ENCODE measurements at regions not wholly inside any gene's neighbourhood (a gene's known extent, or its start where the extent isn't known, plus 50 kb on each side); places are given as distances from the start of the nearest gene placed in this dataset.
"Not testable (repeated sequence)": the region's sequence is repeated elsewhere in the genome, so short reads cannot be mapped to it uniquely, and the experiment has no call there.

- DNase-seq = not testable (repeated sequence)
These were observed 250.9 kb upstream of the B3GALT2 start for GRCh38 chr1:193437333-193437732.

GRCh38 chr1:193435781-193436180, 249.4 kb upstream of the B3GALT2 start:
- DNase-seq = no peak

DNA sequence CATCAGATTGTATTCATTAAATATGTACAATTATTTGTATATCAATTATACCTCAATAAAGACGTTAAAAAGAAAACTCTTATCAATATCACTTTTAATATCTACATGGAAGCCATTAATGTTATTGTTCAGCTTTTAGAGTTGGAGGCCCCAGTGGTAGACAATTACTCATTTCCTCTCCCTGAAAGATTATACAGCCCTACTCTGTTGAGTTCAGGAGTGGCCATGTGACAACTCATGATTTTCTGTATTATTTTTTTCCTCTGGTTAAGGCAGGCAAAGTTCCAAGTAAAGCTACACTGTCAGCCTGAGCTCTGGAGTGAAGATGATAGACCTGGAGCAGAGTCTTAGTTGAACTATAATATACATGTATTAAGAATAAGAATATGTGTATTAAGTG, 247.9 kb upstream of the B3GALT2 start:
- DNase-seq = no peak

GRCh38 chr1:193433599-193433998, 247.2 kb upstream of the B3GALT2 start:
- DNase-seq = no peak

DNA sequence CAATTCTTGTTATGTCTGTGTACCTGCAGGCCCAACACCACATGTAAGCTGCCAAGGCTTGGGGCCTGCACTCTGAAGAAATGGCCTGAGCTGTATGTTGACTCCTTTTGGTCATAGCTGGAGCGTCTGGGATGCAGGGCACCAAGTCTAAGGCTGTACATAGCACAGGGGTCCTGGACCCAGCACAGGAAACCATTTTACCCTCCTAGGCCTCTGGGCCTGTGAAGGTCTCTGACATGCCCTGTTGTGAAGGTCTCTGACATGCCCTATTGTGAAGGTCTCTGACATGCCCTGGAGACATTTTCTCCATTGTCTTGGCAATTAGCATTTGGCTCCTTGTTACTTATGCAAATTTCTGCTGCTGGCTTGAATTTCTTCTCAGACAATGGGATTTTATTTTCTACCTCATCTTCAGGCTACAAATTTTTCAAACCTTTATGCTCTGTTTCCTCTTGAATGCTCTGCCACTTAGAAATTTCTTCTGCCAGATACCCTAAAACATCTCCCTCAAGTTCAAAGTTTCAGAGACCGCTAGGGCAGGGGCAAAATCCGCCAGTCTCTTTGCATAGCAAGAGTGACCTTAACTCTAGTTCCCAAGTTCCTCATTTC, 246.7 kb upstream of the B3GALT2 start:
- no peak for DNase-seq

- DNase-seq = no peak
These were observed 245.0 kb upstream of the B3GALT2 start for GRCh38 chr1:193431265-193431977.

GRCh38 chr1:193427524-193427923, 241.1 kb upstream of the B3GALT2 start:
- no peak for DNase-seq

- DNase-seq = no peak
These were observed 239.6 kb upstream of the B3GALT2 start for GRCh38 chr1:193426061-193426460.

DNA sequence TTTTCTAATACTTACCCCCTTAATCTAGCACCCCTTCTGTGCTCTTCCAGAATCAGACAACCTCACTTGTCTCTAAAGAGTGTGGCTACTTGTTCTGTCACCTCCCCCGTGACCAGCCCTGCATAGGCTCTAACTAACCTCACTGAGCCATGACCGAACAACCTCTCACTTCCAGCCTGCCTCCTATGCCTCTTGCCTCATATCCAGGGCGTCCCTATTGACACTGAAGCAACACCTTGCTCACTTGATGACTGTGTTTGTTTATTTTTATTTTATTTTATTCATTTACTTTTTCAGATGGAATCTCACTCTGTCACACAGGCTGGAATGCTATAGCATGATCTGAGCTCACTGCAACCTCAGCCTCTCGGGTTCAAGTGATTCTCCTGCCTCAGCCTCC, 235.1 kb upstream of the B3GALT2 start:
- no peak for DNase-seq

DNA sequence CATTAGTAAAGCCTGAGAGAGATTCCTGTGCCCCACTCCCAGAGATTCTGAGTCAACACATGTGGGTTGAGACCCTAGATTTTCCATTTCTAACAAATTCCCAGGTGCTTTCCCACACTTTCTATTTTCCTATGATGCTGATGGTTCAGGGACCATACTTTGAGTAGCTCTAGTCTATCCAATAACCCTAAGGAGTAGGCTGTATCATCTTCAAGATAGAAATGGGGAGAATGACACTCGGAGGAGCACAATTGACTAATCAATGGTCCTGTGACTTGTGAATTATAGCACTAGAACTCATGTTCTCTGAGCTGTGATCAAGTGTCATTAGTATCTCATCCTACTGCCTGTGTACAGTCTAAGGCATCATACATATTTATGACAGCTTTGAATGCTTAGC, 232.9 kb upstream of the B3GALT2 start:
- no peak for DNase-seq

- DNase-seq = no peak
These were observed 232.3 kb upstream of the B3GALT2 start for GRCh38 chr1:193418745-193419058.

DNA sequence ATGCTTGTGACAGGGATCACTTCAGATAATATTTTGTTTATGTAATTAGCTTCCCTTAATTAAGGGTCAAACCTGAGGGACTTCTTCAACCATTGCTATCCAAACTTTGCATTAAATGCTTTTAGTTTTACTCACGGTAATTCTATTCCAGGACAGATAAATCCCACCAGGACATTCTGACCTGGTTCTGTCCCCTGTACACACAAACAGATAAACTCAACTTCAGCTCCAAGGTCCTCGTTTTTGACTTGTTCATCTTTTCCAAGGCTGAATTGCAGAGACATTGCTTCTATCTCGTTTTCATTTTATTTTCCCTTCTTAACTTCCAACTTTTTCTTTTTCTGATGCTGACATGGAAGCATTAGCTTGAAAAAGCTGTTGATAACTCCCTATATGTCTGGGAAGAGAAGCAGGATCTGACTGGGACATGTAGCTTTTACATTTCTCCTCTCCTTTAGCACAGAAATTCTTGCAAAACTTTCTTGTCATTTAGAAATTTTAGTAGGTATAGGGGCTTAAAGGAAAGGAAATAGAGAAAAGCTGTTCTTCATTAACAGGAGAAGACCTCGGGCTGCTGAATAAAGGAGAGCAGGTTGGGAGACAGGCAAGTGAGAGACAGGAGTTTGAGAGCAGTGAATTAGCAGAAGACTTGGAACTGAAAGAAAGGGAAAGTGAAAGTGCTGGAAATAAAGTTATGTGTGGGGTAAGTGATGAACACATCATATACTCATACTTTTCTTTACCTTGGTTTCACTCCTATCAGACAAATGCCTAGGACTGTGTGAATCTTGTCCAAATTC, 231.7 kb upstream of the B3GALT2 start:
- DNase-seq = no peak

DNA sequence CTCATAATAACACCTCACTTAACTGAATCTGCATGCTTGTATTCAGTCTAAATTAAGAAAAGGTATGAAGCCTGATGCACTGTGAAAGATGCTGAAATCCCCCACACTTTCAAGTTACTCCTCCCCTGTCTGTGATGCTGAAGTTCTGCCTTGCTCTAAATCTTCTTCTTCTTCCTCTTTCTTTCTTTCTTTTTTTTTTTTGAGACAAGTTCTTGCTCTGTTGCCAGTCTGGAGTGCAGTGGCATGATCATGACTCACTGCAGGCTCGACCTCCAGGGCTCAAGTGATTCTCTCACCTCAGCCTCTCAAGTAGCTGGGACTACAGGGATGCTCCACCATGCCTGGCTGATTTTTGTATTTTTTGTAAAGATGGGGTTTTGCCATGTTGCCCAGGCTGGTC, 231.0 kb upstream of the B3GALT2 start:
- DNase-seq = no peak

DNA sequence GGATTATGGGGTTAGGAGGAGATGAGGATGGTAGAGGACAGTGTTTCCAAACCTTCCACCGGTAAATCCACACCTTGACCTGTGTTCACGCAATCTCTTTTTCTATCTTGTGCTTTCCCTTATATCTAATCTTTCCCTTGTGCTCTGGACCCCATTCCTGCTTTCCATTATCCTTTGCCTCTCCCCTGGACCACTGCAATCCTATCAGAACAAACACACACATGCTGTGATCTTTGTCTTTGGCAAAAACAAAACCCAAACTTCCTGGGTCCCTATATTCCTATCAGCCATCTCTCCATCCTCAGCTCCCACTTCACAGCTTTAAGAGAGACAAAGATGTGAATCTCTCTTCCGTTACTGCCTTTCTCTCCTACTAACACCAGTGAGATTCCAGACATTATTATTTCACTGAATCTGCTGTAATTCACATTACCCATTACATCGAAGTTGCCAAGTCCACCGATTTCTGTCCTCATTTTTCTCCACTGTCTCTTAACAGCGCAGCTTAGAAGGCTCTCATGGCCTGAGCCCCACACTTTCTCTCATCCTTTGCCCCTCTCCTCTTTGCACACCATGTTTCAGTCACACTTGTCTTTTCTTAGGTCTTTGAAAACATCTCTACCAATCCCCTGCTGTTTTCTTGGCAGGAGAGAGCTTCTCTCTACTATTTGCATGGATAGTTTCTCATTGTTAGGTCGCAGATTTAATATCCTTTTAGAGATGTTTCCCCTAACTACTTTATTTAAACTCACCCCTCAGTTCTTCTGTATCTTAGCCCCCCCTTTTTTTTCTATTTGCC, 230.0 kb upstream of the B3GALT2 start:
- no peak for DNase-seq

- no peak for DNase-seq
These were observed 228.8 kb upstream of the B3GALT2 start for GRCh38 chr1:193415256-193415655.

GRCh38 chr1:193413376-193413775, 227.0 kb upstream of the B3GALT2 start:
- no peak for DNase-seq

DNA sequence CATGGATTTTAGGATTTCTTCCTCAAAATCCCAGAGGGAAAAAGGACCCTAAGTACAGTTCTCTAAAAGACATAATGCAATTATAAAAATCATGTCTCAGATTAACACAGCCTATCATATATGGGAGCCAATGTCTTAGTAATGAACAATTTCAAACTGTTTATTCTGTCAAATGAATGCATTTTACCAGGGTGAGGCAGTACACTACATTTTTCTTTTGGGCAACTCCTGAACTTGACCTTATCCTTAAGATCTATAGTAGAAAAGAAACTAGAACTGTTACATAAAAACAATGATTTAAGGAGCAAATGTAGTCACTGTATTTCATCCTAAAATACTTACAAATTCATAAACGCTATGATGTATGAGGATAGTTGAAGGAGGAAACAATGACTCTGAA, 226.3 kb upstream of the B3GALT2 start:
- no peak for DNase-seq

DNA sequence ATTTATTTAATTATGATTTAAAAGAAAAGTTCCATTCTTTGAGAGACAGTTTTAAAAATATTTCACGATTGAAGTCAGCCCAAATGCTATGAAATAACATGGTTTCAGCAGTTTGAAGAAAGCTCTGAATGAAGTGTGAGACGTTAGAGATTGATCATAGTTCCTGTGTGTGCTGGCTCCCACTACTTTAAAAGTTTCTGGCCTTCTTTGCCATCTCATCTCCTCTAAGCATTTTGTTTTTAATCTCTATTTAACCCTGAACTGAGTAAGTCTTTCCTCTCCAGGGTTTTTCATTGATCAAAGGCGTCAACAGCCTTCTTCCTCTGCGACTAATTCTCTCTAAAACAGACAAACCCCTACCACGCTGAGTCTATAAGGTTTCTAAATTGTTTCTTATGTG, 225.3 kb upstream of the B3GALT2 start:
- DNase-seq = no peak

DNA sequence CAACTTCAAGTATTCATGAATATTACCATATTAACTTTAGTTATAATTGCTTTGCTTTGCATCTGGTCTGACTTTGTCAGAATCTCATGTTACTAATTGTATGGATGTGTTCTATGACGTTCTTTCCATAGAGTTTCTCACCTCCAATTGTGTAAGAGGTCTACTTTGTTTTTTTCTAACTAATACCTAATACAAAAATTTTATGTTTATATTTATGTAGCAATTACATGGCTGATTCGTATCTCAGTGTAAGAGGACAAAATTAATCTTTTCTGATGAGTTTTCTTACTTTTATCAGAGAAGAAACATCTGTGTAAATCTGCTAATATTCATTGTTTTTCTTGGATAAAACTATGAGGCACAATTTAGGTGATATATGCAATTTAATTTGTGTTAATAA, 224.8 kb upstream of the B3GALT2 start:
- no peak for DNase-seq

- DNase-seq = no peak
These were observed 222.4 kb upstream of the B3GALT2 start for GRCh38 chr1:193408782-193409293.

DNA sequence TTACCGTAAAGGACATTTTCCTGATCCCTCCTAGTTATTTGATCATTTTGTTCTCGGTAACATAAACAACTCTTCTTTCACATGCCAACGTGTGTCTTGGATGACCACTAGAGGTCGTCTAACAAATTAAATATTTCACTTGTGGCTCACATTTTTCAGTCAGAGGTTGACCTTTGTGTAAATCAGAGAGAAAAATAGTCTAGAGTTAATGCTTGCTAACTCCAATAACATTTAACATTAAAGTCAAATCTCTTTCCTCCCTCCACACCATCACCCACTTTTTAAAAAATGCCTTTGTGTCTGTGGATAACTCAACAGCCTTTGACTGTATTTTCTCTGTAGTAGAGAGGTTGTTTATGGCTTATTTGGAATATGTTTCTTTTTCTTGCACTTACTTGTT, 220.5 kb upstream of the B3GALT2 start:
- peak in 1 of 58 donors; percentile 20 for DNase-seq

- no peak for DNase-seq
These were observed 217.8 kb upstream of the B3GALT2 start for GRCh38 chr1:193404236-193404635.
